GM12865 (cell line): ENCODE measurements at regions not wholly inside any gene's neighbourhood (a gene's known extent, or its start where the extent isn't known, plus 50 kb on each side); places are given as distances from the start of the nearest gene placed in this dataset.

ENCODE experiments used
- DNase-seq: peaks from one replicate; pipeline ENCODE4 v3.0.0; 2010; ENCODE audit warnings: low read depth
- H3K4me3 ChIP-seq: 2 replicates; pipeline ENCODE4 v1.5.1; 2011; ENCODE audit warnings: mild to moderate bottlenecking, low read depth, low read length, control low read depth
- CTCF ChIP-seq: IDR thresholded peaks from 2 replicates; pipeline ENCODE4 v1.5.1; 2011; ENCODE audit warnings: low read length, control low read depth, low read depth, inconsistent platforms; ENCODE audit not compliant: insufficient read depth; ENCODE audit errors: missing control alignments

- no peak for DNase-seq
- H3K4me3 ChIP-seq, result no peak overlapping the region
- no peak for TF ChIP-seq CTCF
Observed at GRCh38 chr14:58977366-58977765, 211.1 kb upstream of the DAAM1 start.

GRCh38 chr14:58978343-58978742, 210.1 kb upstream of the DAAM1 start:
- no peak overlapping the region for H3K4me3 ChIP-seq
- no peak for TF ChIP-seq CTCF
- no peak for DNase-seq

- H3K4me3 ChIP-seq, result no peak overlapping the region
- no peak for DNase-seq
- TF ChIP-seq CTCF, result no peak
Observed at GRCh38 chr14:58979325-58979724, 209.1 kb upstream of the DAAM1 start.

GRCh38 chr14:58981840-58982239, 206.6 kb upstream of the DAAM1 start:
- TF ChIP-seq CTCF, result no peak

DNA sequence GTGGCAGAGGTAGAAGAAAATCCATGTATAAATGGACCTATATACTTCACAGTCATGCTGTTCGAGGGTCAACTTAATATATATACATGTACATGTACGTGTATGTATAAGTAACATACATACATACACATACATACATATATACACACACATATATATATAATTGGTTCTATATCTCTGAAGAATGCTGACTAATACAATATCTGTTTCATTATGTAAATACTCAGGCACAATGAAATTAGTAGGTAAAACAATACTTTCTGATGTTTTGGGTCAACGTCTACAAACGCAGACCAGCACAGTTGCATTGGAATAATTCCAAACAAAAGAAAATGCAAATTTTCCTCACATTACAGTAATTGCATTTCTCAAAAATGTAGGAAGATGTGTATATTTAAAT, 202.7 kb upstream of the DAAM1 start:
- no peak for DNase-seq
- no peak overlapping the region for H3K4me3 ChIP-seq
- TF ChIP-seq CTCF, result no peak

More at GRCh38 chr14:58981840-58982239, 206.6 kb upstream of the DAAM1 start:
- DNase-seq, result no peak
- no peak overlapping the region for H3K4me3 ChIP-seq

GRCh38 chr14:58987591-58987990, 200.9 kb upstream of the DAAM1 start:
- TF ChIP-seq CTCF, result no peak
- DNase-seq, result no peak
- no peak overlapping the region for H3K4me3 ChIP-seq

DNA sequence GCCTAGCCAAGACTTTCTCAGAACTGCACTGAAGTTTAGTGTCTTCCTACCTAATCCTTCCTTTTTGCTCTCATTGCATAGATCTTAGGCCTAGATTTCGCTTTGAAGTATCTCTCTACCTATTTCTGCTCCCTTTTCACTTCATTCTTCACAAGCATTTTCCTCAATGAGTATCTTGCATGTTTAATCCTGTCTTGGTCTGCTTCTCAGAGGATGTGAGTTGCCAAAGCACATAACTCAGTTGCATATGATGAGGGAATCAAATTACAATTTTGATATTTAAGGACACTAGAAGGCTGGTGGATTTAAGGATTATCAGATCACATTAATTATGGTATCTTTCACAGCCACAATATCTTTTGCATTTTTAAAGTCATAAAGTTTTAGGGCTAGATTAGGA, 195.5 kb upstream of the DAAM1 start:
- TF ChIP-seq CTCF, result no peak
- no peak overlapping the region for H3K4me3 ChIP-seq

More for the DNA sequence above, 195.5 kb upstream of the DAAM1 start:
- DNase-seq, result no peak
